ENCODE measurements at regions not wholly inside any gene's neighbourhood (a gene's known extent, or its start where the extent isn't known, plus 50 kb on each side); places are given as distances from the start of the nearest gene placed in this dataset.

DNA sequence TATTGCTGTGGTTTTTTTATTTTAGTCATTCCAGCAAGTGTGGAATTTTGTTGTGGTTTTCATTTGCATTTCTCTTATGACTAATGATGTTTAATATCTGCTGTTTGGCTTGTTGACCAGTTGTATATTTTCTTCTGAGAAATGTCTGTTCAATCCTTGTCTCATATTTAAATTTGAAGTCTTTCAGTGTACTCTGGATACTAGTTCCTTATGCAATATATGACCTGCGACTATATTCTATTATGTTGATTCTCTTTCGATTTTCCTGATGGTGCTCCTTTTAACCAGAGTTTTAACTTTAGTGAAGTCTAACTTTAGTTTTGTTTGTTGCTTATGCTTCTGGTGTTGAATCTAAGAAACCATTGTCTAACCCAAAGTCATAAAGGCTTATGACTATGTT is 1528.0 kb downstream of the TECRL start:
- Histone ChIP-seq H3K4me1 (no peaks in the 10 kb centered on the region), H3K4me3 (no peak overlapping the region), H3K36me3 (no peaks in the 10 kb centered on the region), H3K9me3 (no peaks in the 10 kb centered on the region), H3K27ac (no peak overlapping the region), H3K27me3 (no peaks in the 10 kb centered on the region)
- WGBS, 2 donors, result 82 to 89% methylated on average over 2 of the region's 2 CpGs
- DNase-seq, result no peak
- TF ChIP-seq POLR2A (IDR thresholded peaks at IDR 0.05), result no peak
- no peak for TF ChIP-seq CTCF (IDR thresholded peaks at IDR 0.05)
- intact Hi-C loops (cut with DNase I), result no loop called here

- Histone ChIP-seq H3K4me3 (no peak overlapping the region), H3K27me3 (no peaks in the 10 kb centered on the region), H3K27ac (no peak overlapping the region), H3K9me3 (no peaks in the 10 kb centered on the region), H3K4me1 (no peaks in the 10 kb centered on the region), H3K36me3 (no peaks in the 10 kb centered on the region)
- 73 to 92% methylated on average over 3 of the region's 3 CpGs for WGBS, 2 donors
- intact Hi-C loops (cut with DNase I), result no loop called here
- no peak for TF ChIP-seq POLR2A (IDR thresholded peaks at IDR 0.05)
- no peak for TF ChIP-seq CTCF (IDR thresholded peaks at IDR 0.05)
- no peak for DNase-seq
Observed at GRCh38 chr4:62872856-62873255, 1536.4 kb downstream of the TECRL start.

DNA sequence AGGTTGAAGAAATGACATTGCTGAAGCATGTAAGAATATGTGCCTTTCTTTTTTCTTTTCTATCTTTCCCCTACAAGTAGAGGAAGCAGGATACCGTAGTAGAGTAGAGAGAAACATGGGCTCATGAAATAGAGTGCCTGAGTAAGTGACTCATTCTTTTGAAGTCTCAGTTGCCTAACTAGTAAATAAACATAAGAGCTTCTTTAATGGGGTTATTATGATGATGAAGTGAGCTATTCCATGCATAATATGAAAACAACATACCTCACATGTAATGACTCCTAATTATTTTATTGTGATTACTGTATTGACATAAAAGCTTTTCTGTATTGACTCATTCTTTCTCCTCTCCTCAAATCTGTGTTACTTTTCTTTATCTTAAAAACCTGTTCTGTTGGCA is 1538.2 kb downstream of the TECRL start:
- Histone ChIP-seq H3K36me3 (no peaks in the 10 kb centered on the region), H3K9me3 (no peaks in the 10 kb centered on the region), H3K27ac (no peak overlapping the region), H3K4me1 (no peaks in the 10 kb centered on the region), H3K27me3 (no peaks in the 10 kb centered on the region), H3K4me3 (no peak overlapping the region)
- TF ChIP-seq POLR2A (IDR thresholded peaks at IDR 0.05), result no peak
- no peak for TF ChIP-seq CTCF (IDR thresholded peaks at IDR 0.05)
- intact Hi-C loops (cut with DNase I), result no loop called here
- WGBS, 2 donors, result 25 to 52% methylated on average over 1 of the region's 1 CpG
- DNase-seq, result no peak

GRCh38 chr4:62870451-62870850 is 1538.8 kb downstream of the TECRL start:
- DNase-seq, result no peak
- Histone ChIP-seq H3K27ac (no peak overlapping the region), H3K27me3 (no peaks in the 10 kb centered on the region), H3K4me1 (no peaks in the 10 kb centered on the region), H3K4me3 (no peak overlapping the region), H3K36me3 (no peaks in the 10 kb centered on the region), H3K9me3 (no peaks in the 10 kb centered on the region)
- intact Hi-C loops (cut with DNase I), result no loop called here
- TF ChIP-seq POLR2A (IDR thresholded peaks at IDR 0.05), result no peak
- TF ChIP-seq CTCF (IDR thresholded peaks at IDR 0.05), result no peak
- 65 to 71% methylated on average over 3 of the region's 3 CpGs for WGBS, 2 donors

- TF ChIP-seq CTCF (IDR thresholded peaks at IDR 0.05), result no peak
- TF ChIP-seq POLR2A (IDR thresholded peaks at IDR 0.05), result no peak
- intact Hi-C loops (cut with DNase I), result no loop called here
Observed at GRCh38 chr4:62865261-62865660, 1544.0 kb downstream of the TECRL start.

More at GRCh38 chr4:62865261-62865660, 1544.0 kb downstream of the TECRL start:
- no peak overlapping the region for H3K4me3 ChIP-seq
- no peaks in the 10 kb centered on the region for H3K27me3 ChIP-seq
- no peak overlapping the region for H3K27ac ChIP-seq
- no peaks in the 10 kb centered on the region for H3K36me3 ChIP-seq
- no peak for DNase-seq
- no peaks in the 10 kb centered on the region for H3K4me1 ChIP-seq
- whole genome bisulfite sequencing, 2 donors, result 85 to 91% methylated on average over 3 of the region's 3 CpGs
- no peaks in the 10 kb centered on the region for H3K9me3 ChIP-seq

All from esophagus squamous epithelium (tissue), 5 donors.